Gastroesophageal sphincter (tissue), 3 donors: ENCODE measurements at regions not wholly inside any gene's neighbourhood (a gene's known extent, or its start where the extent isn't known, plus 50 kb on each side); places are given as distances from the start of the nearest gene placed in this dataset.

Source experiments
- CTCF ChIP-seq, 4 experiments: fragments of 200-600 bp in 2 of 4; fragments of 450-650 bp in 2 of 4; sonication (generic) in 1 of 4; IDR thresholded peaks; one replicate each; pipeline ENCODE4 v1.5.1; 2017 to 2019; ENCODE audit warnings: antibody characterized with exemption in 4 of 4, mild to moderate bottlenecking in 2 of 4, moderate library complexity in 2 of 4
- POLR2A ChIP-seq, 2 donors: fragments of 450-650 bp; IDR thresholded peaks; one replicate each; pipeline ENCODE4 v1.6.1; 2017; ENCODE audit warnings: antibody characterized with exemption in 2 of 2, mild to moderate bottlenecking in 2 of 2, moderate library complexity in 1 of 2

- TF ChIP-seq POLR2A (IDR thresholded peaks at IDR 0.05) (no peak), CTCF (IDR thresholded peaks at IDR 0.05) (no peak)
Measured at GRCh38 chr2:43085505-43085904, 140.9 kb downstream of the ZFP36L2 start.
